ENCODE measurements at regions not wholly inside any gene's neighbourhood (a gene's known extent, or its start where the extent isn't known, plus 50 kb on each side); places are given as distances from the start of the nearest gene placed in this dataset.

DNA sequence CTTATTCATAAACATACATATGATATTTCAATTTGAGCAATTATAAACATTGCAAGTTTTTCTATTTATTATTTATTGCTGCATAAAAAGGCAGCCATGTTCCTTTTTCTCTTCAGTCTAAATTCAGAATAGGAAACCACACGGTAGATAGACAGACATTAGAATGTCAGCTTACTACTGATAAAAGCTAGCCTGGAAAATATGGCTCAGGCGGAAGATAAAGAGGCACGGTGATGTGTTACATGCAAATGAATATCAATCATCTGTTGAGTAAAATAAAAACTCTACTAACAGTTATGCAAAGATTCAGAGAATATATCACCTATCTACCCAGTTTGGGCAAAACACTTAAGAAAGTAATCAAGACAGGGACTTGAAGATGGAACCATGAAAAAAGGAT lies 73.5 kb upstream of the PDSS1 start:
- Mint-ChIP-seq H3K36me3 (ENCODE audit: insufficient read depth, unreplicated experiment) (no peaks in the 10 kb centered on the region), H3K9me3 (ENCODE audit: unreplicated experiment) (no peaks in the 10 kb centered on the region), H3K27ac (ENCODE audit: unreplicated experiment) (no peak overlapping the region), H3K27me3 (ENCODE audit: insufficient read depth, unreplicated experiment) (peaks cover 33% of the 10 kb centered on the region), H3K4me3 (ENCODE audit: unreplicated experiment) (no peak overlapping the region), H3K4me1 (ENCODE audit: low read depth, unreplicated experiment) (peaks cover 7% of the 10 kb centered on the region)
- H3K4me1 ChIP-seq: peaks cover 6% of the 10 kb centered on the region; the same call in 1 of the 2 replicates
- CTCF ChIA-PET: interaction anchor here (0.6 kb wide), 1 partner anchor 1007 kb away, joined by 5 read pairs; no protein-coding TSS in a partner anchor
- H3K36me3 ChIP-seq (ENCODE audit: control insufficient read depth, insufficient read depth, low read length): no peaks in the 10 kb centered on the region
- H3K9me3 ChIP-seq: no peaks in the 10 kb centered on the region
- POLR2A ChIA-PET: no interaction called here
- peaks cover 2% of the 10 kb centered on the region; the same call in 1 of the 2 replicates for H3K27me3 ChIP-seq (replicated peaks; ENCODE audit: control insufficient read depth, insufficient read depth, low read length)
- no peak overlapping the region for H3K4me3 ChIP-seq (ENCODE audit: low read depth, low read length)
- no peak for DNase-seq
- no TSS peak for BruUV-seq (replicated peaks)
- intact Hi-C loops (cut with micrococcal nuclease; ENCODE audit: unreplicated experiment): no loop called here
- TF ChIP-seq, protein P1, sequence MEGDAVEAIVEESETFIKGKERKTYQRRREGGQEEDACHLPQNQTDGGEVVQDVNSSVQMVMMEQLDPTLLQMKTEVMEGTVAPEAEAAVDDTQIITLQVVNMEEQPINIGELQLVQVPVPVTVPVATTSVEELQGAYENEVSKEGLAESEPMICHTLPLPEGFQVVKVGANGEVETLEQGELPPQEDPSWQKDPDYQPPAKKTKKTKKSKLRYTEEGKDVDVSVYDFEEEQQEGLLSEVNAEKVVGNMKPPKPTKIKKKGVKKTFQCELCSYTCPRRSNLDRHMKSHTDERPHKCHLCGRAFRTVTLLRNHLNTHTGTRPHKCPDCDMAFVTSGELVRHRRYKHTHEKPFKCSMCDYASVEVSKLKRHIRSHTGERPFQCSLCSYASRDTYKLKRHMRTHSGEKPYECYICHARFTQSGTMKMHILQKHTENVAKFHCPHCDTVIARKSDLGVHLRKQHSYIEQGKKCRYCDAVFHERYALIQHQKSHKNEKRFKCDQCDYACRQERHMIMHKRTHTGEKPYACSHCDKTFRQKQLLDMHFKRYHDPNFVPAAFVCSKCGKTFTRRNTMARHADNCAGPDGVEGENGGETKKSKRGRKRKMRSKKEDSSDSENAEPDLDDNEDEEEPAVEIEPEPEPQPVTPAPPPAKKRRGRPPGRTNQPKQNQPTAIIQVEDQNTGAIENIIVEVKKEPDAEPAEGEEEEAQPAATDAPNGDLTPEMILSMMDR (IDR thresholded peaks at IDR 0.05; ENCODE audit: insufficient read depth in 1 of 2, low read depth in 1 of 2, low read length in 1 of 2, severe bottlenecking in 1 of 2, unreplicated experiment in 1 of 2): no peak

DNA sequence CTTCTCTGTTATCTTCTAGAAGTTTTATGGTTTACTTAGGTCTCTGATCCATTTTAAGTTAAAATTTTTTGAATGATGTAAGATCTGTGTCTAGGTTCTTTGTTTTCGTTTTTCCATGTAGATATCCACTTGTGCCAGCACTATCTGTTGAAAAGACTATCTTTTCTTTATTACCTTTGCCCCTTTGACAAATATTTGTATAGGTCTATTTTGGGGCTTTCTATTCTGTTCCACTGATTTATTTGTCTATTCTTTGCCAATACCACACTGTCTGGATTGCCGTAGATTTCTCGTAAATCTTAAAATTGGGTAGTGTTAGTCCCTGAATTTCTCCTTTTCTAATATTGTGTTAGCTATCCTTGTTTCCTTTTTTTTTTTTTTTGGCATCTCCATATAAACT lies 71.4 kb upstream of the PDSS1 start:
- ChIA-PET CTCF (no interaction called here), POLR2A (no interaction called here)
- TF ChIP-seq, protein P1 (IDR thresholded peaks at IDR 0.05; ENCODE audit: insufficient read depth in 1 of 2, low read depth in 1 of 2, low read length in 1 of 2, severe bottlenecking in 1 of 2, unreplicated experiment in 1 of 2): no peak
- Mint-ChIP-seq H3K27me3 (ENCODE audit: insufficient read depth, unreplicated experiment) (peaks cover 39% of the 10 kb centered on the region), H3K27ac (ENCODE audit: unreplicated experiment) (no peak overlapping the region), H3K36me3 (ENCODE audit: insufficient read depth, unreplicated experiment) (no peaks in the 10 kb centered on the region), H3K9me3 (ENCODE audit: unreplicated experiment) (no peaks in the 10 kb centered on the region), H3K4me1 (ENCODE audit: low read depth, unreplicated experiment) (peaks cover 7% of the 10 kb centered on the region), H3K4me3 (ENCODE audit: unreplicated experiment) (no peak overlapping the region)
- Histone ChIP-seq H3K4me1 (peaks cover 6% of the 10 kb centered on the region; the same call in 1 of the 2 replicates), H3K36me3 (ENCODE audit: control insufficient read depth, insufficient read depth, low read length) (no peaks in the 10 kb centered on the region), H3K4me3 (ENCODE audit: low read depth, low read length) (no peak overlapping the region), H3K27me3 (replicated peaks; ENCODE audit: control insufficient read depth, insufficient read depth, low read length) (peaks cover 2% of the 10 kb centered on the region; the same call in 1 of the 2 replicates), H3K9me3 (no peaks in the 10 kb centered on the region)
- no peak for DNase-seq
- no TSS peak for BruUV-seq (replicated peaks)
- intact Hi-C loops (cut with micrococcal nuclease; ENCODE audit: unreplicated experiment): no loop called here

DNA sequence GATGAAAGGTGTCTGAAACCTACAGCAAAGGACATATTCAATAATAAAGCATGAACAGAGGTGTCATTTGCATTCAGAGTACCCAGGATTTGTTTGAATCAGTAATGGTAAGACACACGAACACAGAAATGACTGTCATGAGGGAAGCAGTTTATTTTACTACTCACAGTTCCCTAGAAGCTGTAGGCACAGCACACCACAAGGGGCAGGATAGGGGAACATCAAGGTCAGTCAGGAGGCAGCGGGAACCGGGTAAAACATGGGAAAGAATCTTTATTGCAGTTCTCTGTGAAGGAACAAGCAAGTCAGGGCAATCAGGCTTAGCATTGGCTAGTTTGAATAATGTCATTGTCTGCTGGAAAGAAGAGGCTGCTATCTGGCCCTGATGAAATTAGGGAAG lies 70.2 kb upstream of the PDSS1 start:
- Mint-ChIP-seq H3K9me3 (ENCODE audit: unreplicated experiment) (no peaks in the 10 kb centered on the region), H3K27ac (ENCODE audit: unreplicated experiment) (no peak overlapping the region), H3K4me1 (ENCODE audit: low read depth, unreplicated experiment) (no peaks in the 10 kb centered on the region), H3K27me3 (ENCODE audit: insufficient read depth, unreplicated experiment) (peaks cover 39% of the 10 kb centered on the region), H3K36me3 (ENCODE audit: insufficient read depth, unreplicated experiment) (no peaks in the 10 kb centered on the region), H3K4me3 (ENCODE audit: unreplicated experiment) (no peak overlapping the region)
- ChIA-PET CTCF (interaction anchor here (0.7 kb wide), 1 partner anchor 913 kb away, joined by 3 read pairs; no protein-coding TSS in a partner anchor), POLR2A (no interaction called here)
- TF ChIP-seq, protein P1 (IDR thresholded peaks at IDR 0.05; ENCODE audit: insufficient read depth in 1 of 2, low read depth in 1 of 2, low read length in 1 of 2, severe bottlenecking in 1 of 2, unreplicated experiment in 1 of 2): peak; percentile 48 to 62
- intact Hi-C loops (cut with micrococcal nuclease; ENCODE audit: unreplicated experiment): no loop called here
- BruUV-seq (replicated peaks): no TSS peak
- H3K4me1 ChIP-seq: no peaks in the 10 kb centered on the region
- H3K36me3 ChIP-seq (ENCODE audit: control insufficient read depth, insufficient read depth, low read length): no peaks in the 10 kb centered on the region
- H3K27me3 ChIP-seq (replicated peaks; ENCODE audit: control insufficient read depth, insufficient read depth, low read length): no peaks in the 10 kb centered on the region
- DNase-seq: peak in 1 of 2 experiments; percentile 30
- H3K9me3 ChIP-seq: no peaks in the 10 kb centered on the region
- H3K4me3 ChIP-seq (ENCODE audit: low read depth, low read length): no peak overlapping the region

All from Caco-2 (cell line).